ENCODE measurements at regions not wholly inside any gene's neighbourhood (a gene's known extent, or its start where the extent isn't known, plus 50 kb on each side); places are given as distances from the start of the nearest gene placed in this dataset.

DNA sequence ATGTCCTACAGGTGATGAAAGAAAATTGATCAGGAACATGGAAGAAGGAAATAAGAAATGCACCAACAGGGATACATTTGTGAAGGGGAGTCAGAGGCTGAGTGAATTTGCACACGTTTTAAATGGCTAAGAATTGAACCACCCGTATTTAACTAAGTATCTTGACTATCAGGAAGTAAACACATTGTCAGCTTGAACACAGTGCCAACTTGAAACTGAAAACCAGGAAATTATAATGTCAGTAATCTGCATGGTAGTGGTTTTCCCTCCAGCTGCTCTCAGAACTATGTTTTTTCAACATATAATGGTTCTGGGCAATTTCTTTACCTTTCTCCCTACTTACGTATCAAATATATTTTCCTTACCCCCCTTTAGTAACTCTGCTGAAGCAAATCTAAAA lies 366.5 kb upstream of the POU3F2 start:
- 23 to 48% methylated on average over 3 of the region's 3 CpGs for WGBS, 2 donors
- Histone ChIP-seq H3K9me3 (no peaks in the 10 kb centered on the region), H3K27ac (no peak overlapping the region), H3K4me3 (no peak overlapping the region), H3K4me1 (no peaks in the 10 kb centered on the region), H3K27me3 (no peaks in the 10 kb centered on the region), H3K36me3 (no peaks in the 10 kb centered on the region)
- DNase-seq, result no peak
- TF ChIP-seq EP300 (IDR thresholded peaks at IDR 0.05) (no peak), CTCF (IDR thresholded peaks at IDR 0.05) (no peak), POLR2A (IDR thresholded peaks at IDR 0.05) (no peak), POLR2AphosphoS5 (IDR thresholded peaks at IDR 0.05) (no peak)
- intact Hi-C loops (cut with DNase I), result no loop called here

DNA sequence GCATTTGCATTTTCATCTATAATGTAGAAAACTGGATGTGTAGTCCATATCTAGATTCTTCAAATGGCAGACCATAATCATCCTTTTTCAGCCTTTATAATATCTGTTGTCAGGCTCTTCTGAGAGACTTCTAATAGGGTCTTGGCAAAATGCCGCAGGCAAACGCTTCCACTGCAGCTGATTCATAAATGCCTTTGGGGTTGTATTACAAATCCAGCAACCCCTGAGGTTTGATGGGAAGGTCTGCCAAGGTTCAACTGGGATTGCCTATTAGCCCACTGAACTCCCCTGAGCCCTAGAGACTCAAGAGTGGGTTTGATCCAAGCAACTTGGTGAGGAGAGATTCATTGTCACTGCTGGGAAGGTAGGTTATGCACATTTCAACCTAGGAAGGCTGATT lies 365.2 kb upstream of the POU3F2 start:
- no peaks in the 10 kb centered on the region for H3K36me3 ChIP-seq
- H3K9me3 ChIP-seq, result no peaks in the 10 kb centered on the region
- no peak overlapping the region for H3K4me3 ChIP-seq
- no peak for DNase-seq
- H3K4me1 ChIP-seq, result no peaks in the 10 kb centered on the region
- H3K27ac ChIP-seq, result no peak overlapping the region
- WGBS, 2 donors, result 90 to 94% methylated on average over 2 of the region's 2 CpGs
- intact Hi-C loops (cut with DNase I), result no loop called here
- no peaks in the 10 kb centered on the region for H3K27me3 ChIP-seq
- TF ChIP-seq CTCF (IDR thresholded peaks at IDR 0.05) (no peak), POLR2AphosphoS5 (IDR thresholded peaks at IDR 0.05) (no peak), EP300 (IDR thresholded peaks at IDR 0.05) (no peak), POLR2A (IDR thresholded peaks at IDR 0.05) (no peak)

DNA sequence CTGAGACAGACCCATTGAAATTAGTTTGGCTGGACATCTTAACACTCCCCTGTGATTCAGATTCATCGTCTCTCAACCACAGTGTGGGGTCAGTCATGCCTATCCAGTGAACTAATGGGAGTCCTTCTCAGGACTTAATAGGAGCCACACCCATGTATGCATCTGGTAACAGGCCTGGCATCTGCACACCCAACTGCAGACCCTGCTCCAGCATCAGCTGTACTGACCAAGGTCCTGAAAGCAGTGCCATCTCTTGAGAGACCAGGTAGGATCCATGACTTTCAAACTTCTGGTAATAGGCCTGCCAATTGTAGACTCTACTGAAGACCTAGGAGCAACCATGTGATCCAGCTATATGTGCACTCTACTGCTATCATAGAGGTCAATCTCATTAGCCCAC lies 363.6 kb upstream of the POU3F2 start:
- no peaks in the 10 kb centered on the region for H3K36me3 ChIP-seq
- H3K27ac ChIP-seq, result no peak overlapping the region
- H3K9me3 ChIP-seq, result no peaks in the 10 kb centered on the region
- 85 to 91% methylated on average over 1 of the region's 1 CpG for WGBS, 2 donors
- intact Hi-C loops (cut with DNase I), result no loop called here
- H3K4me1 ChIP-seq, result no peaks in the 10 kb centered on the region
- H3K4me3 ChIP-seq, result no peak overlapping the region
- TF ChIP-seq POLR2AphosphoS5 (IDR thresholded peaks at IDR 0.05), result no peak
- no peak for TF ChIP-seq POLR2A (IDR thresholded peaks at IDR 0.05)
- TF ChIP-seq EP300 (IDR thresholded peaks at IDR 0.05), result no peak
- TF ChIP-seq CTCF (IDR thresholded peaks at IDR 0.05), result no peak
- no peaks in the 10 kb centered on the region for H3K27me3 ChIP-seq
- no peak for DNase-seq

DNA sequence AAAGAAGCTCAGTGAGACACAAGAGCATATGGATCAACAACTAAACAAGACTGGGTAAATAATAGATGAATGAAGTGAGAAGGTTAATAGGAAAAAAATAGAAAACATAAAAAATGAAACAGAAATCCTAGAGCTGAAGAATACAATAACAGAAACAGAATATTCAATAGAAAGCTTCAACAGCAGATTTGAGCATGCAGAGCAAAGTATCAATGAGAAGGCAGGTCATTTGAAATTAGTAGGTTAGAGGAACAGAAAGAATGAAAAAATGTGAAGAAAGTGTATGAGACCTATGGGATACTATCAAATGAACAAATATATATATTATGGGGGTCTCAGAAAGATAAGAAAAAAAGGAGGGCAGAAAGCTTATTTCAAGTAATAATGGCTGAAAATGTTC lies 362.9 kb upstream of the POU3F2 start:
- Histone ChIP-seq H3K36me3 (no peaks in the 10 kb centered on the region), H3K27ac (no peak overlapping the region), H3K4me1 (no peaks in the 10 kb centered on the region), H3K4me3 (no peak overlapping the region), H3K9me3 (no peaks in the 10 kb centered on the region), H3K27me3 (no peaks in the 10 kb centered on the region)
- no peak for DNase-seq
- intact Hi-C loops (cut with DNase I), result no loop called here
- TF ChIP-seq EP300 (IDR thresholded peaks at IDR 0.05), result no peak
- no peak for TF ChIP-seq POLR2A (IDR thresholded peaks at IDR 0.05)
- no peak for TF ChIP-seq CTCF (IDR thresholded peaks at IDR 0.05)
- no peak for TF ChIP-seq POLR2AphosphoS5 (IDR thresholded peaks at IDR 0.05)

GRCh38 chr6:98477231-98477630 lies 357.1 kb upstream of the POU3F2 start:
- WGBS, 2 donors, result 46 to 51% methylated on average over 2 of the region's 2 CpGs
- intact Hi-C loops (cut with DNase I), result no loop called here
- no peak overlapping the region for H3K27ac ChIP-seq

More at GRCh38 chr6:98477231-98477630, 357.1 kb upstream of the POU3F2 start:
- H3K9me3 ChIP-seq, result no peaks in the 10 kb centered on the region
- no peaks in the 10 kb centered on the region for H3K27me3 ChIP-seq
- no peak overlapping the region for H3K4me3 ChIP-seq
- H3K36me3 ChIP-seq, result no peaks in the 10 kb centered on the region
- H3K4me1 ChIP-seq, result no peaks in the 10 kb centered on the region
- DNase-seq, result no peak
- no peak for TF ChIP-seq POLR2A (IDR thresholded peaks at IDR 0.05)
- TF ChIP-seq CTCF (IDR thresholded peaks at IDR 0.05), result no peak
- no peak for TF ChIP-seq POLR2AphosphoS5 (IDR thresholded peaks at IDR 0.05)
- TF ChIP-seq EP300 (IDR thresholded peaks at IDR 0.05), result no peak

All from sigmoid colon (tissue), 6 donors.